DND-41 (cell line): ENCODE measurements at regions not wholly inside any gene's neighbourhood (a gene's known extent, or its start where the extent isn't known, plus 50 kb on each side); places are given as distances from the start of the nearest gene placed in this dataset.

Experiments used
- EZH2 ChIP-seq: IDR thresholded peaks from 3 replicates; pipeline ENCODE4 v1.6.1; 2012; ENCODE audit warnings: borderline replicate concordance, low read depth, mild to moderate bottlenecking, moderate library complexity, low read length, inconsistent platforms; ENCODE audit not compliant: severe bottlenecking
- TF ChIP-seq, protein P1 (sequence below): IDR thresholded peaks from 2 replicates; pipeline ENCODE4 v1.5.1; 2012; ENCODE audit warnings: borderline replicate concordance, low read length, moderate library complexity, mild to moderate bottlenecking; ENCODE audit not compliant: poor library complexity, severe bottlenecking; ENCODE audit errors: extremely low read depth

- TF ChIP-seq, protein P1, sequence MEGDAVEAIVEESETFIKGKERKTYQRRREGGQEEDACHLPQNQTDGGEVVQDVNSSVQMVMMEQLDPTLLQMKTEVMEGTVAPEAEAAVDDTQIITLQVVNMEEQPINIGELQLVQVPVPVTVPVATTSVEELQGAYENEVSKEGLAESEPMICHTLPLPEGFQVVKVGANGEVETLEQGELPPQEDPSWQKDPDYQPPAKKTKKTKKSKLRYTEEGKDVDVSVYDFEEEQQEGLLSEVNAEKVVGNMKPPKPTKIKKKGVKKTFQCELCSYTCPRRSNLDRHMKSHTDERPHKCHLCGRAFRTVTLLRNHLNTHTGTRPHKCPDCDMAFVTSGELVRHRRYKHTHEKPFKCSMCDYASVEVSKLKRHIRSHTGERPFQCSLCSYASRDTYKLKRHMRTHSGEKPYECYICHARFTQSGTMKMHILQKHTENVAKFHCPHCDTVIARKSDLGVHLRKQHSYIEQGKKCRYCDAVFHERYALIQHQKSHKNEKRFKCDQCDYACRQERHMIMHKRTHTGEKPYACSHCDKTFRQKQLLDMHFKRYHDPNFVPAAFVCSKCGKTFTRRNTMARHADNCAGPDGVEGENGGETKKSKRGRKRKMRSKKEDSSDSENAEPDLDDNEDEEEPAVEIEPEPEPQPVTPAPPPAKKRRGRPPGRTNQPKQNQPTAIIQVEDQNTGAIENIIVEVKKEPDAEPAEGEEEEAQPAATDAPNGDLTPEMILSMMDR: no peak
- no peak for TF ChIP-seq EZH2
Measured at GRCh38 chr3:28940530-28940929, 340.3 kb upstream of the RBMS3 start.
